DND-41 (cell line): ENCODE measurements at regions not wholly inside any gene's neighbourhood (a gene's known extent, or its start where the extent isn't known, plus 50 kb on each side); places are given as distances from the start of the nearest gene placed in this dataset.

Experiments
- ATAC-seq: fragments of 200-7000 bp; cut with Tn5 transposase; 3 replicates; pipeline ENCODE4 v1.9.1; 2021; ENCODE audit warnings: low read depth; ENCODE audit not compliant: insufficient read depth
- DNase-seq: peaks from one replicate; pipeline ENCODE4 v3.0.0-alpha.2; 2020
- H2AFZ ChIP-seq: 2 replicates; pipeline ENCODE4 v1.6.0; 2012; ENCODE audit warnings: low read depth, low read length
- H3K27ac ChIP-seq: 2 replicates; pipeline ENCODE4 v1.5.1; 2012; ENCODE audit warnings: low read length, inconsistent platforms
- H3K27me3 ChIP-seq: fragments of 200-600 bp; sonication (generic); 2 replicates; pipeline ENCODE4 v1.6.0; 2012; ENCODE audit warnings: low read length, mild to moderate bottlenecking, inconsistent platforms; ENCODE audit not compliant: insufficient read depth, poor library complexity
- H3K36me3 ChIP-seq: 2 replicates; pipeline ENCODE4 v1.5.1; 2012; ENCODE audit warnings: low read length, inconsistent platforms; ENCODE audit not compliant: insufficient read depth
- H3K4me1 ChIP-seq: 2 replicates; pipeline ENCODE4 v1.5.1; 2012; ENCODE audit warnings: mild to moderate bottlenecking, low read length; ENCODE audit not compliant: insufficient read depth
- H3K4me2 ChIP-seq: 2 replicates; pipeline ENCODE4 v1.6.0; 2012; ENCODE audit warnings: mild to moderate bottlenecking, moderate library complexity, low read length, inconsistent platforms; ENCODE audit not compliant: insufficient read depth
- H3K4me3 ChIP-seq, 2 experiments: fragments of 200-600 bp in 1 of 2; shearing (Covaris generic) in 1 of 2; 2 replicates each; pipeline ENCODE4 v1.5.1; 2012 to 2016; ENCODE audit warnings: inconsistent platforms in 2 of 2, low read length in 2 of 2, mild to moderate bottlenecking in 2 of 2, low read depth in 1 of 2, moderate library complexity in 1 of 2
- H3K79me2 ChIP-seq: 2 replicates; pipeline ENCODE4 v1.6.0; 2012; ENCODE audit warnings: low read length, inconsistent platforms; ENCODE audit not compliant: insufficient read depth
- H3K9ac ChIP-seq: 2 replicates; pipeline ENCODE4 v1.6.0; 2012; ENCODE audit warnings: low read depth, mild to moderate bottlenecking, inconsistent platforms, low read length, moderate library complexity
- H3K9me3 ChIP-seq: 2 replicates; pipeline ENCODE4 v1.5.1; 2012; ENCODE audit warnings: low read length, moderate library complexity, mild to moderate bottlenecking, inconsistent platforms; ENCODE audit not compliant: insufficient read depth, severe bottlenecking
- H4K20me1 ChIP-seq: 2 replicates; pipeline ENCODE4 v1.6.0; 2012; ENCODE audit warnings: low read length; ENCODE audit not compliant: insufficient read depth
- CTCF ChIP-seq: IDR thresholded peaks from 2 replicates; pipeline ENCODE4 v1.5.1; 2012; ENCODE audit warnings: borderline replicate concordance, low read length, moderate library complexity, mild to moderate bottlenecking; ENCODE audit not compliant: poor library complexity, severe bottlenecking; ENCODE audit errors: extremely low read depth
- EZH2 ChIP-seq: IDR thresholded peaks from 3 replicates; pipeline ENCODE4 v1.6.1; 2012; ENCODE audit warnings: borderline replicate concordance, low read depth, mild to moderate bottlenecking, moderate library complexity, low read length, inconsistent platforms; ENCODE audit not compliant: severe bottlenecking

GRCh38 chr22:35480627-35481550 is 59.7 kb upstream of the RASD2 start:
- ATAC-seq (no peak), DNase-seq (no peak)
- H3K4me3 ChIP-seq, result no peak overlapping the region
- H3K9me3 ChIP-seq, result no peaks in the 10 kb centered on the region
- H3K4me1 ChIP-seq, result no peaks in the 10 kb centered on the region
- H3K36me3 ChIP-seq, result no peaks in the 10 kb centered on the region
- H4K20me1 ChIP-seq, result no peaks in the 10 kb centered on the region
- no peak overlapping the region for H2AFZ ChIP-seq
- no peaks in the 10 kb centered on the region for H3K79me2 ChIP-seq
- no peak overlapping the region for H3K9ac ChIP-seq
- no peak overlapping the region for H3K4me2 ChIP-seq
- no peaks in the 10 kb centered on the region for H3K27me3 ChIP-seq
- TF ChIP-seq CTCF, result no peak
- no peak for TF ChIP-seq EZH2
- no peak overlapping the region for H3K27ac ChIP-seq

DNA sequence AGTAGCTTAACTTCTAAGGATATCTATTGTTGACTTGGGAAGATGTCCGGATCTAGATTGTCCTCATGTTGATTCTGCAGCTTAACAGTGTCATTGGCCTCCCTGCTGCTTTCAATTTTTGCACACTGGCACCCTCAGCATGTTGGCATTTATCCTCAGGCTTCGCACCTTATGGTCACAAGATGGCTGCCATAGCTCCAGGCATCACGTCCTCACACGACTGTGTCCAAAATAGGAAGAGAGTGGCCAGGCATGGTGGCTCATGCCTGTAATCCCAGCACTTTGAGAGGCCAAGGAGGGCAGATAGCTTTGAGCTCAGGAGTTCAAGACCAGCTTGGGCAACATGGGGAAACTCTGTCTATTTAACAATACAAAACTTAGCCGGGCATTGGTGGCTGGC is 58.3 kb upstream of the RASD2 start:
- H3K4me2 ChIP-seq, result no peak overlapping the region
- H3K27me3 ChIP-seq, result no peaks in the 10 kb centered on the region
- DNase-seq, result no peak
- H2AFZ ChIP-seq, result no peak overlapping the region
- no peaks in the 10 kb centered on the region for H3K9me3 ChIP-seq
- no peaks in the 10 kb centered on the region for H3K4me1 ChIP-seq
- no peak overlapping the region for H3K27ac ChIP-seq
- no peak overlapping the region for H3K4me3 ChIP-seq
- H3K79me2 ChIP-seq, result no peaks in the 10 kb centered on the region
- H3K9ac ChIP-seq, result no peak overlapping the region
- no peak for ATAC-seq
- TF ChIP-seq EZH2, result no peak
- no peak for TF ChIP-seq CTCF
- H4K20me1 ChIP-seq, result no peaks in the 10 kb centered on the region
- no peaks in the 10 kb centered on the region for H3K36me3 ChIP-seq

DNA sequence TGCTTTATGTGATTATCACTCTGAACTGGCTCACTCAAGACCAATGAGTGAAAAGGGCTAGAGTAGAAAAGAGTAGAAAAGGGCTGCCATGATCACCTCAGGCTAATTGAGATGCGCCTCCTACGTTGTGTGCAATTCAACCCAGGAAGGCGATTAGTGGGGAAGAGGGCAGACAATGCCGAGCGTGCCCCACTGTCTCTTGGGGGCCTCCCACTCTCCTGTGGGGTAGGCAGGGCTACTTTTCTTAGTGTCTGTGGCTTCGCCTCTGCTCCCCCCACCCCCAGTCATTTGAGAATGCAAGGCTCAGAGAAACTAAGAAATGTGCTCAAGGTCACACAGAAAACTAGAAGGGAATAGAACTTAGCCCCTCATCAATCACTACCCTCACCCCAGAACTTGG is 57.7 kb upstream of the RASD2 start:
- Histone ChIP-seq H3K79me2 (no peaks in the 10 kb centered on the region), H3K9ac (no peak overlapping the region), H3K9me3 (no peaks in the 10 kb centered on the region), H3K36me3 (no peaks in the 10 kb centered on the region), H3K27me3 (no peaks in the 10 kb centered on the region), H2AFZ (no peak overlapping the region), H3K4me2 (no peak overlapping the region), H4K20me1 (no peaks in the 10 kb centered on the region), H3K27ac (no peak overlapping the region), H3K4me1 (no peaks in the 10 kb centered on the region), H3K4me3 (no peak overlapping the region)
- ATAC-seq, result no peak
- no peak for DNase-seq
- no peak for TF ChIP-seq EZH2
- TF ChIP-seq CTCF, result no peak
